Mononuclear cell (primary cell): ENCODE measurements at regions not wholly inside any gene's neighbourhood (a gene's known extent, or its start where the extent isn't known, plus 50 kb on each side); places are given as distances from the start of the nearest gene placed in this dataset.

Experiments
- H3K27me3 ChIP-seq: 2 replicates; pipeline ENCODE4 v1.6.0; 2011; ENCODE audit warnings: low read length, control low read depth; ENCODE audit not compliant: insufficient read depth
- H3K4me1 ChIP-seq: 2 replicates; pipeline ENCODE4 v1.5.1; 2011; ENCODE audit warnings: mild to moderate bottlenecking, low read length, control low read depth; ENCODE audit not compliant: insufficient read depth
- H3K4me3 ChIP-seq: 2 replicates; pipeline ENCODE4 v1.5.1; 2011; ENCODE audit warnings: mild to moderate bottlenecking, low read length, moderate library complexity
- H3K9me3 ChIP-seq: 2 replicates; pipeline ENCODE4 v1.5.1; 2011; ENCODE audit warnings: low read depth, mild to moderate bottlenecking, control low read depth, low read length

GRCh38 chr9:107942856-107943255 is 453.3 kb upstream of the KLF4 start:
- Histone ChIP-seq H3K4me1 (peaks cover 15% of the 10 kb centered on the region), H3K27me3 (no peaks in the 10 kb centered on the region), H3K4me3 (no peak overlapping the region), H3K9me3 (no peaks in the 10 kb centered on the region)

- Histone ChIP-seq H3K4me1 (peaks cover 12% of the 10 kb centered on the region), H3K4me3 (no peak overlapping the region), H3K27me3 (no peaks in the 10 kb centered on the region), H3K9me3 (no peaks in the 10 kb centered on the region)
Observed at GRCh38 chr9:107942291-107942690, 452.7 kb upstream of the KLF4 start.

- Histone ChIP-seq H3K9me3 (no peaks in the 10 kb centered on the region), H3K4me3 (no peak overlapping the region), H3K4me1 (no peaks in the 10 kb centered on the region), H3K27me3 (no peaks in the 10 kb centered on the region)
Observed at GRCh38 chr9:107940616-107941595, 451.3 kb upstream of the KLF4 start.

- no peaks in the 10 kb centered on the region for H3K27me3 ChIP-seq
- no peak overlapping the region for H3K4me3 ChIP-seq
- H3K4me1 ChIP-seq: no peaks in the 10 kb centered on the region
- H3K9me3 ChIP-seq: no peaks in the 10 kb centered on the region
Observed at GRCh38 chr9:107938801-107939386, 449.3 kb upstream of the KLF4 start.

GRCh38 chr9:107935931-107936330 is 446.4 kb upstream of the KLF4 start:
- no peaks in the 10 kb centered on the region for H3K9me3 ChIP-seq
- no peak overlapping the region for H3K4me3 ChIP-seq
- H3K27me3 ChIP-seq: no peaks in the 10 kb centered on the region
- H3K4me1 ChIP-seq: peaks cover 24% of the 10 kb centered on the region

- no peak overlapping the region for H3K4me3 ChIP-seq
- no peaks in the 10 kb centered on the region for H3K27me3 ChIP-seq
- H3K4me1 ChIP-seq: peaks cover 49% of the 10 kb centered on the region
- no peaks in the 10 kb centered on the region for H3K9me3 ChIP-seq
Observed at GRCh38 chr9:107933516-107933915, 443.9 kb upstream of the KLF4 start.

- no peaks in the 10 kb centered on the region for H3K9me3 ChIP-seq
- H3K4me1 ChIP-seq: peaks cover 50% of the 10 kb centered on the region
- no peak overlapping the region for H3K4me3 ChIP-seq
- no peaks in the 10 kb centered on the region for H3K27me3 ChIP-seq
Observed at GRCh38 chr9:107933097-107933496, 443.5 kb upstream of the KLF4 start.

GRCh38 chr9:107932601-107933000 is 443.0 kb upstream of the KLF4 start:
- H3K4me1 ChIP-seq: peaks cover 55% of the 10 kb centered on the region
- no peak overlapping the region for H3K4me3 ChIP-seq
- no peaks in the 10 kb centered on the region for H3K9me3 ChIP-seq
- no peaks in the 10 kb centered on the region for H3K27me3 ChIP-seq

- Histone ChIP-seq H3K9me3 (no peaks in the 10 kb centered on the region), H3K4me3 (no peak overlapping the region), H3K27me3 (no peaks in the 10 kb centered on the region), H3K4me1 (peaks cover 60% of the 10 kb centered on the region)
Observed at GRCh38 chr9:107932046-107932445, 442.5 kb upstream of the KLF4 start.

- no peak overlapping the region for H3K4me3 ChIP-seq
Observed at GRCh38 chr9:107931071-107931715, 441.6 kb upstream of the KLF4 start.

GRCh38 chr9:107929443-107929842 is 439.9 kb upstream of the KLF4 start:
- Histone ChIP-seq H3K4me1 (peaks cover 64% of the 10 kb centered on the region), H3K4me3 (no peak overlapping the region), H3K9me3 (no peaks in the 10 kb centered on the region), H3K27me3 (no peaks in the 10 kb centered on the region)

More at GRCh38 chr9:107931071-107931715, 441.6 kb upstream of the KLF4 start:
- Histone ChIP-seq H3K9me3 (no peaks in the 10 kb centered on the region), H3K4me1 (peaks cover 64% of the 10 kb centered on the region), H3K27me3 (no peaks in the 10 kb centered on the region)

- H3K9me3 ChIP-seq: no peaks in the 10 kb centered on the region
- H3K4me1 ChIP-seq: peaks cover 64% of the 10 kb centered on the region
- H3K4me3 ChIP-seq: no peak overlapping the region
Observed at GRCh38 chr9:107928701-107929371, 439.3 kb upstream of the KLF4 start.

GRCh38 chr9:107927276-107927675 is 437.7 kb upstream of the KLF4 start:
- Histone ChIP-seq H3K27me3 (no peaks in the 10 kb centered on the region), H3K4me3 (no peak overlapping the region), H3K9me3 (no peaks in the 10 kb centered on the region), H3K4me1 (peaks cover 52% of the 10 kb centered on the region)

More at GRCh38 chr9:107928701-107929371, 439.3 kb upstream of the KLF4 start:
- H3K27me3 ChIP-seq: no peaks in the 10 kb centered on the region

- H3K4me3 ChIP-seq: no peak overlapping the region
- no peaks in the 10 kb centered on the region for H3K27me3 ChIP-seq
- H3K9me3 ChIP-seq: no peaks in the 10 kb centered on the region
- H3K4me1 ChIP-seq: peaks cover 38% of the 10 kb centered on the region
Observed at GRCh38 chr9:107925749-107926297, 436.3 kb upstream of the KLF4 start.
